ENCODE measurements at regions not wholly inside any gene's neighbourhood (a gene's known extent, or its start where the extent isn't known, plus 50 kb on each side); places are given as distances from the start of the nearest gene placed in this dataset.

DNA sequence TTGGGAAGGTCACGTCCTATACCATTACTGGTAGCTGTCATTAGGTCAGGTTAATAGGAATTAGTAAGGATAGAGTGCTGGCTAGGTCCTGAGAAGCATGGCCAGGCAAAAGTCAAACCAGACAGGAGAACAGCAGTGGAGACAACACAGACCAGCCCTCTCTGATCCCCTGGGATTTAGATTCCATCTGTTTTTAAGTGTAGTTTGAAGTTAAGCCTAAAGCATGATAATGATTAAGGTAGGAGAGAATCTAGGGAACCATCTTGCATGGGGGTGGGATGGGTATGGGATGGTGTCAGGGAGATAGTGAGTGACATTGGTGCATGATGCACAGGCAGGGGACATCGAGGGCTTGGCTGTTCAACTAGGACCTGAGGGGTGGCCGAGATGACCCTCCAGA, 96.6 kb downstream of the MYCN start:
- Histone ChIP-seq H3K4me1 (ENCODE audit: control insufficient read depth, low read depth, low read length) (peaks cover 11% of the 10 kb centered on the region), H3K4me3 (ENCODE audit: low read length) (no peak overlapping the region), H3K27ac (ENCODE audit: low read length) (no peak overlapping the region), H3K9ac (ENCODE audit: low read length) (no peak overlapping the region), H3K9me3 (ENCODE audit: control insufficient read depth, low read depth, low read length) (no peaks in the 10 kb centered on the region), H3K36me3 (ENCODE audit: control insufficient read depth, low read depth, low read length) (no peaks in the 10 kb centered on the region), H3K27me3 (ENCODE audit: control insufficient read depth, insufficient read depth, low read length) (no peaks in the 10 kb centered on the region)

DNA sequence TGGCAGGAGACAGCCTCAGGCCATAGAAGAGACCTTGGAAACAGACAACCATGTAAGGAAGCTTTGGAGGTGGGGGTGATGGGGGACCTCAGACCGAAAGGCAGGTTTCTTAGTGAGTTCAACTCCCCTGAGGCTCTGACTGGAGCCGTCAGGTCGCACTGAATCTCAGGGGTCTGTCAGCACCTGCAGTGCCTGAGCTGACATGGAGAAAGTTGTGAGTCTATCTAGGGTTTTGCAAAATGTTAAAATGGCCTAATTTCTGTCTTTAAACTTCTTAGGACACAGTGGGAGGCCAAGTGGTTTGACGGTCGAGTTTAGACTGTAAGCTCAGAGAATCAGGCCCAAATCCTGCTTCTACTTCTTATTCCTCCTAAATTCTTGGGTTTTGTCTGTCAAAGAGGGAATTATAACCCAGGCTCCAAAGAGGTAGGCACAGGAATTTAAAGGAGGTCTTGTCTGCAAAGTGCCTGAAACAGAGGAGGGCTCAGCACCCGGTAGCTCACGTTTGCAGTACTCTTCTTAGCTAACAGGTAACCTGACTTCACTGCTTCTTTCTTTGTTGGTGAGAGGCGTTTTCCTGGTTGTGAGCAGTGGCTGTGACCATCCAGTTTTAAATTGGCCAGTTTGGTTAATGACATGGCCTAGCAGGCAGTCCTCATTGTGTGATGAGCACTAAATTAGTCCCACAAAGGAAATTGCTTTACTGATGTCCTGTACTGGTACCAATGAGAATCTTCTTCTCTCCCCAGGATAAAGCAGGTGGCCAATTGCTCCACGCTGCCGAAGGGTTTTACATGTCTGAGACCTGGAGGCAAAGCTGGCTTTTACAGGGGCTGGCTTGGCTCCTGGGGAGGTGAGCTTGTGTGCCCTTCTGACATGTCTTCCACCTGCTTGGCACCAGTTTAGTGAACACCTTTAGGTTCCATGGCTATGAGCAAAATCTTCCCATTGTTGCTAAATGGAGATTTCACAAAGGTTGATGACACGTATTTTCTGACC, 95.7 kb downstream of the MYCN start:
- Histone ChIP-seq H3K9me3 (ENCODE audit: control insufficient read depth, low read depth, low read length) (no peaks in the 10 kb centered on the region), H3K27ac (ENCODE audit: low read length) (no peak overlapping the region), H3K36me3 (ENCODE audit: control insufficient read depth, low read depth, low read length) (no peaks in the 10 kb centered on the region), H3K27me3 (ENCODE audit: control insufficient read depth, insufficient read depth, low read length) (no peaks in the 10 kb centered on the region), H3K4me3 (ENCODE audit: low read length) (no peak overlapping the region), H3K4me1 (ENCODE audit: control insufficient read depth, low read depth, low read length) (peaks cover 17% of the 10 kb centered on the region), H3K9ac (ENCODE audit: low read length) (no peak overlapping the region)

DNA sequence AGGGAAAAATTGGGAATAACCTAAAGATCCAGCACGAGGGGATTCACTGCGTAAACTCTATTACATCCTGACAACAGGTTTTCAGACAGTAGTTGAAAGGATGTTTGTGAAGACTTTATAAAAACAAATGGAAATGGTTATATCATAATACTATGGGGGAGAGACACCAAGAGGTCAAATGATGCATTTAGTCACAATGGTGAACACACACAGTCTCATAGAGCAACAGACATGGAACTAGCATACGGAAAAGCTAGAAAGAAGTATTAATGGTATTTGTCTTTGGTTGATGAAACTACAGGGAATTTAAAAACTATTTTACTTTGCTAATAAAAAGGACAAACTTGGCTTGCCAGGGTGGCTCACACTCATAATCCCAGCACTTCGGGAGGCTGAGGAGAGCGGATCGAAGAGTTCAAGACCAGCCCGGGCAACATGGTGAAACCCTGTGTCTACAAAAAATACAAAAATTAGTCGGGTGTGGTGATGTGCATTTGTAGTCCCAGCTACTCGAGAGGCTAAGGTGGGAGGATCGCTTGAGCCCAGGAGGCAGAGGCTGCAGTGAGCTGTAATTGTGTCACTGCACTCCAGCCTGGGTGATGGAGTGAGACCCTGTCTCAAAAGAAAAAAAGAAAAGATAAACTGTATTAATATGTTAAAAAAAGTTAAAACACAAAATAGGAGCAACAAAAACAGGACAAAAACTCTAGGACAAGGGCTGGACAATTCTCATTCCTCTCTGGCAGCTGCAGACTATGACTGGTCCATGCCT, 94.8 kb downstream of the MYCN start:
- no peak overlapping the region for H3K27ac ChIP-seq (ENCODE audit: low read length)

DNA sequence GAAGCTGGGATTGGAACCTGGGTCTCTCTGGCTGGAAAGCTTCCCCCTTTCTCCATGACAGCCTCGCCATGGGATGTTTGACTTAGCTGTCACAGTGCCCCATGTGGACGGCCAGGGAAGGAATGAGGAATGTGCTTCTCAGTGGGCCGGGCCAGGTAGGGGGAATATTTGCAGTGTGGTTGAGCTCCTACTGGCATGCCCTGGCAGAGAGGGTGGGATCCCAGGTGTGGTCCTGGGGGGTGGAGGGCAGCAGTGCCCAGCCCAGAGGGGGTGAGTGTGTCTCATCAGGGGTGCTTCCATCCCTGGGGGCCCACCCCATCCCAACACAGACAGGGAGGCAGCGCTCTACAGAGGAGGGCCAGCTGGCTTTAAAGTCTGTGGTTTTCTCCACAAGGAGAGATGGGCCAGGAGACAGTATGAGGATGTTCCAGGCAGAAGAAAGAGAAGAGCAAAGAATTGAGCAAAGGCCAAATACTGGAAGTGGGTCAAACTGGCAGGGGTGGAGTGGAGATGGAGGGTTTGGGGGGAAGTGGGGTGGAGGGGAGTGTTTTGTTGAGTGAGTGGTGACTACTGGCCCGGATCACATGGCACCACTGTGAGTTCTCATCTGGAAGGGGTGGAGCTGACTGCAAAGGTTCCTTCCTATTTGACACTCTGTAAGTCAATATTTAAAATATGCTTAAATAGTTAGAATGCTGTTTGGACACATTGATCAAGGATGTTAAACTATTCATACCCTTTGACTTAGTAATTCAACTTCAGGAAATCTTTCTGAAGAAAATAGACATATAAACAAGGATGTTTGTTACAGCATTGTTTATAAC, 94.0 kb downstream of the MYCN start:
- H3K4me1 ChIP-seq (ENCODE audit: control insufficient read depth, low read depth, low read length): peaks cover 18% of the 10 kb centered on the region
- no peaks in the 10 kb centered on the region for H3K27me3 ChIP-seq (ENCODE audit: control insufficient read depth, insufficient read depth, low read length)
- H3K9ac ChIP-seq (ENCODE audit: low read length): no peak overlapping the region
- H3K4me3 ChIP-seq (ENCODE audit: low read length): no peak overlapping the region
- no peaks in the 10 kb centered on the region for H3K9me3 ChIP-seq (ENCODE audit: control insufficient read depth, low read depth, low read length)
- H3K36me3 ChIP-seq (ENCODE audit: control insufficient read depth, low read depth, low read length): no peaks in the 10 kb centered on the region
- no peak overlapping the region for H3K27ac ChIP-seq (ENCODE audit: low read length)

More for the DNA sequence above, 94.8 kb downstream of the MYCN start:
- H3K27me3 ChIP-seq (ENCODE audit: control insufficient read depth, insufficient read depth, low read length): no peaks in the 10 kb centered on the region
- no peak overlapping the region for H3K4me3 ChIP-seq (ENCODE audit: low read length)
- H3K9ac ChIP-seq (ENCODE audit: low read length): no peak overlapping the region
- no peaks in the 10 kb centered on the region for H3K36me3 ChIP-seq (ENCODE audit: control insufficient read depth, low read depth, low read length)
- H3K4me1 ChIP-seq (ENCODE audit: control insufficient read depth, low read depth, low read length): peaks cover 18% of the 10 kb centered on the region
- H3K9me3 ChIP-seq (ENCODE audit: control insufficient read depth, low read depth, low read length): no peaks in the 10 kb centered on the region

DNA sequence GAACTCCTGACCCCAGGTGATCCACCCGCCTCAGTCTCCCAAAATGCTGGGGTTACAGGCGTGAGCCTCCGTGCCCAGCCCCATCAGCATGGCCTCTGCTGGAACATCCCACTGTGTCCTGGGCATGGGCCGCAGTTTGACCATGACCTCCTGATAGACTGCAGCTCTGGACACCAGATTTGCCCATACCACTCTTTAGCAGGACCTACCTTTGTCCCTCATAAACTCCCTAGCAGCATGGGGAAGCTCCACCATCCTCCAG, 92.6 kb downstream of the MYCN start:
- H3K4me1 ChIP-seq (ENCODE audit: control insufficient read depth, low read depth, low read length): peaks cover 20% of the 10 kb centered on the region
- H3K27ac ChIP-seq (ENCODE audit: low read length): no peak overlapping the region
- no peaks in the 10 kb centered on the region for H3K9me3 ChIP-seq (ENCODE audit: control insufficient read depth, low read depth, low read length)
- H3K27me3 ChIP-seq (ENCODE audit: control insufficient read depth, insufficient read depth, low read length): no peaks in the 10 kb centered on the region
- no peaks in the 10 kb centered on the region for H3K36me3 ChIP-seq (ENCODE audit: control insufficient read depth, low read depth, low read length)
- H3K4me3 ChIP-seq (ENCODE audit: low read length): no peak overlapping the region
- no peak overlapping the region for H3K9ac ChIP-seq (ENCODE audit: low read length)

DNA sequence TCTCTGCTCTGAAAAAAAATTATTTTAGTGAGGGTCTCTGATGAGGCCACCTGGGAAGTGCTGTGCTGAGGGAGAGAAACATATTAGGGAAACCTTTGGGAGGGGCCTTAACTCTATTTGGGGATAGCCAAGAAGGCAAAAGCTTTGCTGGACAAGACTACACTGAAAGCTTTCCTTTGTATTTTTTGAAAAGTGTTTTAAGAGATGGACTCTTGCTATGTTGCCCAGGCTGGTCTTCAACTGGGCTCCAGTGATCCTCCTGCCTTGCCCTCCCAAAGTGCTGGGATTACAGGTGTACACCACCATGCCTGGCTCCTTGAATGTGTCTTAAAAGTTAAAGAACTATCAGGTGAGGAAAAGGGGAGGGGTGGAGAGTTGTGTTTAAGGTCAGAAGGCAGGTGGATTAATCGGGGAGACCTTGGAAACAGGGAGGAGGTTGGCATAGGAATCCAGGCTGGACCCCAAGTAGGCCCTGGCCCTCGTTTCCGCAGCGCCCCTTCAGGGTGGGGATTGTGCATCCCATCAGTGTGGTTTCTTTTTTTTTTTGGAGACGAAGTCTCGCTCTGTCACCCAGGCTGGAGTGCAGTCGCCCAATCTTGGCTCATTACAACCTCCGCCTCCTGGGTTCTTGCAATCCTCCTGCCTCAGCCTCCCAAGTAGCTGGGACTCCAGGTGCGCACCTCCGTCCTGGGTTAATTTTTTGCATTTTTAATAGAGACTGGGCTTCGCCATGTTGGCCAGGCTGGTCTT, 92.1 kb downstream of the MYCN start:
- no peaks in the 10 kb centered on the region for H3K36me3 ChIP-seq (ENCODE audit: control insufficient read depth, low read depth, low read length)
- no peaks in the 10 kb centered on the region for H3K9me3 ChIP-seq (ENCODE audit: control insufficient read depth, low read depth, low read length)
- H3K27ac ChIP-seq (ENCODE audit: low read length): no peak overlapping the region
- no peak overlapping the region for H3K9ac ChIP-seq (ENCODE audit: low read length)
- H3K4me1 ChIP-seq (ENCODE audit: control insufficient read depth, low read depth, low read length): peaks cover 20% of the 10 kb centered on the region
- H3K4me3 ChIP-seq (ENCODE audit: low read length): no peak overlapping the region
- H3K27me3 ChIP-seq (ENCODE audit: control insufficient read depth, insufficient read depth, low read length): no peaks in the 10 kb centered on the region

DNA sequence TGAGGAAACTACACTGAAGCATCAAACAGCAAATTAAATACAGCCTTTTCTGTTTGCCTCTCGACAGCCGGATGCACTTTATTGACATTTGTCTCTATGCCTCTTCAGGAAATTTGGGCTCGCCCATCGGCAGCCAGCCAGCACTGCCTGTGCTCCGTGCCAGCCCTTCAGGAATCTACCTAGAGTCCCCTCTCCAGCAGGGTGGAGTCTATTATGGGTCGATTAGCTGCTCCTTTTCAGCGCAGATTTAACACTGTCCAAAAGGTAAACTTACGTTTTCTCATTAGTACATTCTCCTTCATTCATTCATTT, 91.5 kb downstream of the MYCN start:
- Histone ChIP-seq H3K9ac (ENCODE audit: low read length) (no peak overlapping the region), H3K27me3 (ENCODE audit: control insufficient read depth, insufficient read depth, low read length) (no peaks in the 10 kb centered on the region)

DNA sequence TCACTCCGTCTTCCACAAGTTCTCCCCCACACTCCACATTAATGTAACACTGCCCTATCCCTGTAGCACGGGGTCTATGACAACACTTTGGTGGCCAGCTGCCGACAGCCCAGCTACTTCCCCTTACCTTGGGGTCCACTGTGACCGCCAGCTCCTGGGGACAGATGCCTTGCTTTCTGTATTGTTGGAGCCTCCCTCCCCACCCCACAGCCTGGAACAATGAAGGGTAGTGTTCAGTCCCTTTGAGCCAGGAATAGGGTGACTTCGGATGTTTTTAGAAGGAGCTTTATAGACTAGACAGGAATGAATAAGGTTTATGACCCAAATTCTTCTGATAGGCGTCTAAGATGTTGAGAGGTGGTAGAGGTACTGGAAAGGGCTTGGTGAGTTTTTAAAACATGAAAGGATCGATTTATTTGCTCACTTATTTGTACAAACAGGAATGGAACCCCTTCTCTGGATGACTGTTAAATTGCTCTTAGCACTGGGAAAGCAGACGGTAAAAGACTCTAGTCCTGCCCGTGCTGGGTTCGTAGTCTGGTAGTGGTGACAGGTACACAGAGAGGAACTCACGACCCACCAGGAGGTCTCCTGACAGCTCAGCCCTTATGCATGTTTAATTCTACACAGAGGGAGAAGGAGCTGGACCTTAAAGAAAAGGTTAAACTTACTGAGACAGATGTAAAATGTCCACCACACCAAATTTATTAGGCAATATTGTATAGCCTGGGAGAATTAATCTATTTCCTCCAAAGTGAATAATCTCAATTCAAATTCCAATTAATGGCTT, 90.9 kb downstream of the MYCN start:
- H3K27ac ChIP-seq (ENCODE audit: low read length): no peak overlapping the region
- H3K27me3 ChIP-seq (ENCODE audit: control insufficient read depth, insufficient read depth, low read length): no peaks in the 10 kb centered on the region
- H3K9ac ChIP-seq (ENCODE audit: low read length): no peak overlapping the region
- H3K4me1 ChIP-seq (ENCODE audit: control insufficient read depth, low read depth, low read length): peaks cover 19% of the 10 kb centered on the region
- H3K4me3 ChIP-seq (ENCODE audit: low read length): no peak overlapping the region
- no peaks in the 10 kb centered on the region for H3K9me3 ChIP-seq (ENCODE audit: control insufficient read depth, low read depth, low read length)
- H3K36me3 ChIP-seq (ENCODE audit: control insufficient read depth, low read depth, low read length): no peaks in the 10 kb centered on the region

More for the DNA sequence above, 91.5 kb downstream of the MYCN start:
- Histone ChIP-seq H3K9me3 (ENCODE audit: control insufficient read depth, low read depth, low read length) (no peaks in the 10 kb centered on the region), H3K27ac (ENCODE audit: low read length) (no peak overlapping the region), H3K4me1 (ENCODE audit: control insufficient read depth, low read depth, low read length) (peaks cover 20% of the 10 kb centered on the region), H3K36me3 (ENCODE audit: control insufficient read depth, low read depth, low read length) (no peaks in the 10 kb centered on the region), H3K4me3 (ENCODE audit: low read length) (no peak overlapping the region)

DNA sequence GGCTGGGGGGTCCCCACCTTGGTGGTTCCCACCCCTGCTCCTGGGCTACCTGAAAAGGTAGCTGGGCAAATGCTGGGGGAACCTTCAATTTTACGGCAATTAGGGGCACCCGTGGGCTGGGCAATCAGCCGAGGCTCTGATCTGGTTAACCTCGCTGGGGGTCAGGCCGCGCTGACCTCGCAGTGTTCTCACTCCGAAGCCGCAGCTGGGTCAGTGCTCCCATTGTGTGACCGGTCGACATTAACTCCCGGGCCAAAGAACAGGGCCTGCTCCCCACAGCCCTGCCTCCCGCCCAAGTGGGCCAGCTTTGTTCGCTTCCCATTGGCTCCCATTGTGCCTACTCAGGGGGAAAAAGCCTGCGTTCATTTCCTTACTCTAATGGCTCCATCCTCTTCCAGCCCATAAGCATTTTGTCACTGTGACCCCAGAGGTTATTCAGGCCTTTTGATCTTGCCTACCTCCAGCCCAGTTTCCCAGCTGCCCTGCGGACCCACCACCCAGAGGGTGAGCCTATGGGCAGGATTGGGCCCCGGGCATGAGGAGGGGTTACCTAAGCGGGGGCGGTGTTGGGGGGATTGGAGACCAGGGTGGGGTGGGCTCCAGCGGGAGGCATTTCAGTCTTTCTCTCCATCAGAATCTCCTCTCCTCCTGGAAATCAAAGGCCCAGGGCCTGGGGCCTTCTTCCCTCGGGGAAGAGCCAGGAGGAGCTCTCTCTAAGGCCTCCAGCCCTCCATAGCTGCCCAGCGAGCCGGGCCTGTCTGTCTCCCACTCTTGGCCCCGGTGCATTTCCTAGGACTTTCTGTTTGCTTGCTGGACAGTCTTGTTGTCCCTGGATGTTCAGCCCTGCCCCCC, 90.1 kb downstream of the MYCN start:
- no peak overlapping the region for H3K9ac ChIP-seq (ENCODE audit: low read length)
- H3K4me3 ChIP-seq (ENCODE audit: low read length): no peak overlapping the region
- H3K4me1 ChIP-seq (ENCODE audit: control insufficient read depth, low read depth, low read length): peaks cover 15% of the 10 kb centered on the region
- H3K27ac ChIP-seq (ENCODE audit: low read length): no peak overlapping the region
- no peaks in the 10 kb centered on the region for H3K36me3 ChIP-seq (ENCODE audit: control insufficient read depth, low read depth, low read length)
- H3K27me3 ChIP-seq (ENCODE audit: control insufficient read depth, insufficient read depth, low read length): no peaks in the 10 kb centered on the region
- no peaks in the 10 kb centered on the region for H3K9me3 ChIP-seq (ENCODE audit: control insufficient read depth, low read depth, low read length)

DNA sequence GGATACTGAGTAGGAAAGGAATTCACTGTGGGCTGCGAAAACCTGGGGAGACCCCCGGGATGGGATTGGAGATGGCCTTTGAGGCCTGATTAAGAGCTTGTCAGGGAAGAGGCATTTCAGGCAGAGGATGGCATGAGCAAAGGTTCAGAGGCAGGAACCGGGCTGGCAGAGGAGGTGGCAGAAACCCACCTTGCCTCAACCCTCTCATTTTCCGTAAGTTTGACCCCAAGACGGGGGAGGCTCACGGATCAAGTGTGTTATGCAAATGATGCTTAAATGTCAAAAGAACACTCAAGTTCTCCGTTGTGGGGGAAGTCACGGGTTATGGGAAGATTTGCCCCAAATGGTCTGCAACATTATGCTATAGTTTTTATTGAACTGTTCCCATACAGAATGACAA, 88.3 kb downstream of the MYCN start:
- no peaks in the 10 kb centered on the region for H3K9me3 ChIP-seq (ENCODE audit: control insufficient read depth, low read depth, low read length)
- H3K27ac ChIP-seq (ENCODE audit: low read length): no peak overlapping the region
- peaks cover 12% of the 10 kb centered on the region for H3K4me1 ChIP-seq (ENCODE audit: control insufficient read depth, low read depth, low read length)
- no peak overlapping the region for H3K4me3 ChIP-seq (ENCODE audit: low read length)
- no peak overlapping the region for H3K9ac ChIP-seq (ENCODE audit: low read length)
- no peaks in the 10 kb centered on the region for H3K27me3 ChIP-seq (ENCODE audit: control insufficient read depth, insufficient read depth, low read length)
- H3K36me3 ChIP-seq (ENCODE audit: control insufficient read depth, low read depth, low read length): no peaks in the 10 kb centered on the region

All from iPS-18a (cell line).